Caco-2 (cell line): ENCODE measurements at regions not wholly inside any gene's neighbourhood (a gene's known extent, or its start where the extent isn't known, plus 50 kb on each side); places are given as distances from the start of the nearest gene placed in this dataset.

Source experiments
- BruUV-seq: library from RNA; stranded (reverse); fragments of 400-500 nt; replicated peaks from 2 replicates; lab custom pipeline; 2021; lab: Mats Ljungman, UMichigan
- CTCF ChIA-PET: fragments of 300-600 bp; sonication (Branson Sonifier 250); formaldehyde crosslinking; loops from one replicate; lab custom pipeline; 2022; ENCODE audit warnings: antibody characterized with exemption; lab: Charles Lee
- POLR2A ChIA-PET: fragments of 300-600 bp; sonication (Branson Sonifier 250); formaldehyde crosslinking; loops from one replicate; lab custom pipeline; 2022; ENCODE audit warnings: antibody characterized with exemption; lab: Charles Lee
- DNase-seq, 2 experiments: peaks; one replicate each; pipeline versions ENCODE4 v3.0.0 to v3.0.0-alpha.2; 2020 to 2022
- H3K27me3 ChIP-seq: replicated peaks from 2 replicates; pipeline ENCODE4 v1.6.0; 2011; ENCODE audit warnings: low read length; ENCODE audit not compliant: control insufficient read depth, insufficient read depth
- H3K36me3 ChIP-seq: 2 replicates; pipeline ENCODE4 v1.5.1; 2011; ENCODE audit warnings: low read length; ENCODE audit not compliant: control insufficient read depth, insufficient read depth
- H3K4me1 ChIP-seq: fragments of 250-450 bp; sonication (Bioruptor Pico); 2 replicates; pipeline ENCODE4 v1.5.1; 2020; ENCODE audit warnings: mild to moderate bottlenecking
- H3K4me3 ChIP-seq: 2 replicates; pipeline ENCODE4 v1.5.1; 2011; ENCODE audit warnings: low read depth, mild to moderate bottlenecking, control low read depth, low read length
- H3K9me3 ChIP-seq: fragments of 250-450 bp; sonication (Bioruptor Pico); 2 replicates; pipeline ENCODE4 v1.5.1; 2020; ENCODE audit warnings: mild to moderate bottlenecking, moderate library complexity
- H3K27ac Mint-ChIP-seq: one replicate; pipeline ENCODE4 v1.8.0; 2022; ENCODE audit warnings: mixed read lengths; ENCODE audit not compliant: unreplicated experiment
- H3K27me3 Mint-ChIP-seq: one replicate; pipeline ENCODE4 v1.8.0; 2022; ENCODE audit warnings: mixed read lengths; ENCODE audit not compliant: insufficient read depth, unreplicated experiment
- H3K36me3 Mint-ChIP-seq: one replicate; pipeline ENCODE4 v1.8.0; 2022; ENCODE audit warnings: mild to moderate bottlenecking, mixed read lengths; ENCODE audit not compliant: insufficient read depth, unreplicated experiment
- H3K4me1 Mint-ChIP-seq: one replicate; pipeline ENCODE4 v1.8.0; 2022; ENCODE audit warnings: low read depth, mixed read lengths; ENCODE audit not compliant: unreplicated experiment
- H3K4me3 Mint-ChIP-seq: one replicate; pipeline ENCODE4 v1.8.0; 2022; ENCODE audit warnings: mild to moderate bottlenecking, moderate library complexity, mixed read lengths; ENCODE audit not compliant: unreplicated experiment
- H3K9me3 Mint-ChIP-seq: one replicate; pipeline ENCODE4 v1.8.0; 2022; ENCODE audit warnings: mixed read lengths; ENCODE audit not compliant: unreplicated experiment
- intact Hi-C: fragments of 100-400 bp; cut with micrococcal nuclease; formaldehyde crosslinking; loops from one replicate; pipeline ENCODE4 v1.10.0; 2022; ENCODE audit not compliant: unreplicated experiment
- TF ChIP-seq, protein P1 (sequence below), 2 experiments: fragments of 200-600 bp in 1 of 2; IDR thresholded peaks; 1 replicate in 1 of 2; 2 replicates in 1 of 2; pipeline versions ENCODE4 v1.5.1 to v1.8.0; 2011 to 2022; ENCODE audit warnings: antibody characterized with exemption in 1 of 2, control low read depth in 1 of 2, inconsistent platforms in 1 of 2, low read depth in 1 of 2, low read length in 1 of 2, mild to moderate bottlenecking in 1 of 2, moderate library complexity in 1 of 2; ENCODE audit not compliant: insufficient read depth in 1 of 2, severe bottlenecking in 1 of 2, unreplicated experiment in 1 of 2

DNA sequence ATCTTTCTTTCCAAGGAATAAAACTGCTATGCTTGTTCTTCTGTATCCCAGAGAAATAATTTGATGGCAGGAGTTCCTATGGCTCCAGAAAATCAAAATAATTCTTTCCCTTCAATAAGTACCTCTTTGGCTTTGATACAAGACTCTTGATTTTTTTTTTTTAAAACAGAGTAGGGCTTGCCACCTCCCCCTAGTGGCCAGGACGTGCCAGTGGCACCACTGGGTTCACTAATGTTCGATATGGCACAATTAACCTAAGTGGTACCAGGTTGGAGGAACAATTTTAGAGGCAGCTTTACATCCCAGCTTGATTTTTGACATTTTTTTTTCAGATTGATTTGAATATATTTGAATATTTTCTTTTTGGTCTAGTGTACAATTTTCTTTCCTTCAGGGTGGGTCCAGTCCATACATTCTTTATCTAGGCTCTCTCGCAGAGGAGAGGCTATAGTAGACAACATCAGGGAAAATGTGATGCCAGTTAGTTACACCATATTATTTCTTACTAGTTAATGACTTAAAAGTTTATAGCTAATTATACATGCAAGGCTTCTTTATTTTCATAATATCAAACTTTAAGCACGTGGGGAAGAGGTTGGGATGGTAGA is 330.9 kb downstream of the S1PR1 start:
- intact Hi-C loops, result loop anchor here (1.0 kb wide), 1 partner anchor 47 kb away; no protein-coding TSS in a partner anchor

DNA sequence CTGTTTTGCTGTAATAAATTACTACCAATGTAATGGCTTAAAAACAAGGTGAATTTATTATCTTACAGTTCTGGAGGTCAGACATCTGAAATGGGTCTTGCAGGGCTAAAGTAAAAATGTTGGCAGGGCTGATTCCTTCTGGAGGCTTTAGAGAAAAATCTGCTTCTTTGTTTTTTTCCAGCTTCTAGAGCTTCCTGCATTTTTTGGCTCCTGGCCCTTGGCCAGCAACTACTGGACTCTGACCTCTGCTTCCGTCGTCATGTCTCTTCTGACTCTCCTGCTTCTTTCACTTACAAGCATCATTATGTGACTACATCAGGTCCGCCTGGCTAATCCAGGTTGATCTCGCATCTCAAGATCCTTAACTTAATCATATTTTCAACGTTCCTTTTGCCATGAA is 350.9 kb downstream of the S1PR1 start:
- Histone ChIP-seq H3K4me1 (no peaks in the 10 kb centered on the region), H3K36me3 (no peaks in the 10 kb centered on the region), H3K9me3 (no peaks in the 10 kb centered on the region), H3K27me3 (no peaks in the 10 kb centered on the region), H3K4me3 (no peak overlapping the region)
- H3K27ac Mint-ChIP-seq, result no peak overlapping the region
- intact Hi-C loops, result no loop called here
- ChIA-PET CTCF (no interaction called here), POLR2A (no interaction called here)
- TF ChIP-seq, protein P1, sequence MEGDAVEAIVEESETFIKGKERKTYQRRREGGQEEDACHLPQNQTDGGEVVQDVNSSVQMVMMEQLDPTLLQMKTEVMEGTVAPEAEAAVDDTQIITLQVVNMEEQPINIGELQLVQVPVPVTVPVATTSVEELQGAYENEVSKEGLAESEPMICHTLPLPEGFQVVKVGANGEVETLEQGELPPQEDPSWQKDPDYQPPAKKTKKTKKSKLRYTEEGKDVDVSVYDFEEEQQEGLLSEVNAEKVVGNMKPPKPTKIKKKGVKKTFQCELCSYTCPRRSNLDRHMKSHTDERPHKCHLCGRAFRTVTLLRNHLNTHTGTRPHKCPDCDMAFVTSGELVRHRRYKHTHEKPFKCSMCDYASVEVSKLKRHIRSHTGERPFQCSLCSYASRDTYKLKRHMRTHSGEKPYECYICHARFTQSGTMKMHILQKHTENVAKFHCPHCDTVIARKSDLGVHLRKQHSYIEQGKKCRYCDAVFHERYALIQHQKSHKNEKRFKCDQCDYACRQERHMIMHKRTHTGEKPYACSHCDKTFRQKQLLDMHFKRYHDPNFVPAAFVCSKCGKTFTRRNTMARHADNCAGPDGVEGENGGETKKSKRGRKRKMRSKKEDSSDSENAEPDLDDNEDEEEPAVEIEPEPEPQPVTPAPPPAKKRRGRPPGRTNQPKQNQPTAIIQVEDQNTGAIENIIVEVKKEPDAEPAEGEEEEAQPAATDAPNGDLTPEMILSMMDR (IDR thresholded peaks at IDR 0.05; ENCODE audit: insufficient read depth in 1 of 2, low read depth in 1 of 2, low read length in 1 of 2, severe bottlenecking in 1 of 2, unreplicated experiment in 1 of 2), result no peak
- H3K27me3 Mint-ChIP-seq, result peaks cover 8% of the 10 kb centered on the region
- no peak overlapping the region for H3K4me3 Mint-ChIP-seq
- H3K4me1 Mint-ChIP-seq, result no peaks in the 10 kb centered on the region
- H3K36me3 Mint-ChIP-seq, result no peaks in the 10 kb centered on the region
- DNase-seq, result no peak
- BruUV-seq, result no TSS peak
- no peaks in the 10 kb centered on the region for H3K9me3 Mint-ChIP-seq

More for the DNA sequence above, 330.9 kb downstream of the S1PR1 start:
- H3K9me3 Mint-ChIP-seq, result no peaks in the 10 kb centered on the region
- no peaks in the 10 kb centered on the region for H3K36me3 Mint-ChIP-seq
- BruUV-seq, result no TSS peak
- POLR2A ChIA-PET, result no interaction called here
- Histone ChIP-seq H3K36me3 (no peaks in the 10 kb centered on the region), H3K4me1 (no peaks in the 10 kb centered on the region), H3K9me3 (no peaks in the 10 kb centered on the region), H3K4me3 (no peak overlapping the region), H3K27me3 (no peaks in the 10 kb centered on the region)
- CTCF ChIA-PET, result no interaction called here
- DNase-seq, result peak; percentile 31 to 37
- H3K27ac Mint-ChIP-seq, result no peak overlapping the region
- H3K4me1 Mint-ChIP-seq, result no peaks in the 10 kb centered on the region
- no peaks in the 10 kb centered on the region for H3K27me3 Mint-ChIP-seq
- H3K4me3 Mint-ChIP-seq, result no peak overlapping the region
- TF ChIP-seq, protein P1 (IDR thresholded peaks at IDR 0.05; ENCODE audit: insufficient read depth in 1 of 2, low read depth in 1 of 2, low read length in 1 of 2, severe bottlenecking in 1 of 2, unreplicated experiment in 1 of 2), result peak; percentile 65

- Mint-ChIP-seq H3K27ac (no peak overlapping the region), H3K4me1 (no peaks in the 10 kb centered on the region), H3K27me3 (peaks cover 8% of the 10 kb centered on the region), H3K4me3 (no peak overlapping the region), H3K36me3 (no peaks in the 10 kb centered on the region), H3K9me3 (no peaks in the 10 kb centered on the region)
- intact Hi-C loops, result no loop called here
- ChIA-PET POLR2A (no interaction called here), CTCF (no interaction called here)
- no peak for DNase-seq
- no peak overlapping the region for H3K4me3 ChIP-seq
- no peaks in the 10 kb centered on the region for H3K9me3 ChIP-seq
- BruUV-seq, result no TSS peak
- no peaks in the 10 kb centered on the region for H3K4me1 ChIP-seq
- H3K27me3 ChIP-seq, result no peaks in the 10 kb centered on the region
- TF ChIP-seq, protein P1 (IDR thresholded peaks at IDR 0.05; ENCODE audit: insufficient read depth in 1 of 2, low read depth in 1 of 2, low read length in 1 of 2, severe bottlenecking in 1 of 2, unreplicated experiment in 1 of 2), result no peak
- no peaks in the 10 kb centered on the region for H3K36me3 ChIP-seq
Measured at GRCh38 chr1:101588677-101589076, 351.9 kb downstream of the S1PR1 start.
